SU-DHL-6 (cell line): ENCODE measurements at regions not wholly inside any gene's neighbourhood (a gene's known extent, or its start where the extent isn't known, plus 50 kb on each side); places are given as distances from the start of the nearest gene placed in this dataset.

Source experiments
- CTCF ChIP-seq: fragments of 200-600 bp; sonication (generic); IDR thresholded peaks from one replicate; pipeline ENCODE4 v1.5.1; 2017; ENCODE audit warnings: antibody characterized with exemption, mild to moderate bottlenecking, low read length, moderate library complexity; ENCODE audit not compliant: insufficient read depth, poor library complexity, severe bottlenecking
- EZH2phosphoT487 ChIP-seq: fragments of 200-600 bp; sonication (generic), shearing (Covaris generic); conservative IDR thresholded peaks from 2 replicates; pipeline ENCODE4 v1.6.1; 2018; ENCODE audit warnings: mild to moderate bottlenecking, antibody characterized with exemption, low read length, moderate library complexity, mixed read lengths

GRCh38 chr6:4185846-4186245 is 50.5 kb upstream of the ECI2 start:
- TF ChIP-seq CTCF = no peak
- no peak for TF ChIP-seq EZH2phosphoT487
